Neuronal stem cell (in vitro differentiated cells): ENCODE measurements at regions not wholly inside any gene's neighbourhood (a gene's known extent, or its start where the extent isn't known, plus 50 kb on each side); places are given as distances from the start of the nearest gene placed in this dataset.

Experiments
- DNase-seq: peaks from one replicate; pipeline ENCODE4 v3.0.0-alpha.2; 2013; ENCODE audit warnings: low spot score
- H2AFZ ChIP-seq: one replicate; pipeline ENCODE4 v1.6.1; 2013; ENCODE audit warnings: mild to moderate bottlenecking, low read length, inconsistent platforms
- H2AK5ac ChIP-seq: 2 replicates; pipeline ENCODE4 v1.6.1; 2013; ENCODE audit warnings: low read depth, mild to moderate bottlenecking, inconsistent platforms, low read length, moderate library complexity, mixed read lengths
- H2BK120ac ChIP-seq: 2 replicates; pipeline ENCODE4 v1.6.1; 2013; ENCODE audit warnings: low read depth, mild to moderate bottlenecking, inconsistent platforms, low read length, moderate library complexity, mixed read lengths
- H2BK12ac ChIP-seq: one replicate; pipeline ENCODE4 v1.6.1; 2013; ENCODE audit warnings: low read length, inconsistent platforms
- H2BK15ac ChIP-seq: 2 replicates; pipeline ENCODE4 v1.6.1; 2013; ENCODE audit warnings: mild to moderate bottlenecking, low read length, inconsistent platforms, mixed read lengths
- H2BK5ac ChIP-seq: one replicate; pipeline ENCODE4 v1.6.1; 2013; ENCODE audit warnings: inconsistent platforms, mild to moderate bottlenecking, low read length, moderate library complexity
- H3K14ac ChIP-seq: one replicate; pipeline ENCODE4 v1.6.1; 2013; ENCODE audit warnings: low read length, inconsistent platforms
- H3K18ac ChIP-seq: 2 replicates; pipeline ENCODE4 v1.6.1; 2013; ENCODE audit warnings: low read length, inconsistent platforms
- H3K23ac ChIP-seq: 2 replicates; pipeline ENCODE4 v1.6.1; 2013; ENCODE audit warnings: low read depth, mild to moderate bottlenecking, mixed read lengths, low read length, inconsistent platforms; ENCODE audit not compliant: poor library complexity
- H3K27ac ChIP-seq: replicated peaks from 3 replicates; pipeline ENCODE4 v1.5.1; 2013; ENCODE audit warnings: low read length, inconsistent platforms
- H3K27me3 ChIP-seq, 3 experiments: 2 replicates each; pipeline ENCODE4 v1.6.1; 2013; ENCODE audit warnings: low read length in 3 of 3, mild to moderate bottlenecking in 2 of 3, inconsistent platforms in 1 of 3, low read depth in 1 of 3, mixed read lengths in 1 of 3, moderate library complexity in 1 of 3; ENCODE audit not compliant: control insufficient read depth in 3 of 3, insufficient read depth in 3 of 3
- H3K36me3 ChIP-seq, 2 donors: replicated peaks in 1 of 2; 2 replicates each; pipeline ENCODE4 v1.6.1; 2013; ENCODE audit warnings: low read length in 2 of 2; ENCODE audit not compliant: control insufficient read depth in 2 of 2, insufficient read depth in 2 of 2
- H3K4ac ChIP-seq: 2 replicates; pipeline ENCODE4 v1.6.1; 2013; ENCODE audit warnings: inconsistent platforms, mild to moderate bottlenecking, low read length, moderate library complexity
- H3K4me1 ChIP-seq, 2 donors: 1 replicate in 1 of 2; 2 replicates in 1 of 2; pipeline ENCODE4 v1.6.1; 2013; ENCODE audit warnings: low read length in 2 of 2, low read depth in 1 of 2; ENCODE audit not compliant: control insufficient read depth in 2 of 2, insufficient read depth in 1 of 2
- H3K4me2 ChIP-seq: one replicate; pipeline ENCODE4 v1.6.1; 2013; ENCODE audit warnings: mild to moderate bottlenecking, low read length, inconsistent platforms; ENCODE audit not compliant: insufficient read depth, poor library complexity, severe bottlenecking
- H3K4me3 ChIP-seq, 2 donors: 2 replicates each; pipeline ENCODE4 v1.5.1; 2013; ENCODE audit warnings: low read length in 2 of 2, mild to moderate bottlenecking in 2 of 2, inconsistent platforms in 1 of 2, moderate library complexity in 1 of 2
- H3K79me1 ChIP-seq: one replicate; pipeline ENCODE4 v1.6.1; 2013; ENCODE audit warnings: low read depth, mild to moderate bottlenecking, inconsistent platforms, low read length, moderate library complexity
- H3K9ac ChIP-seq: one replicate; pipeline ENCODE4 v1.6.1; 2013; ENCODE audit warnings: mild to moderate bottlenecking, low read depth, low read length, inconsistent platforms; ENCODE audit not compliant: poor library complexity
- H3K9me3 ChIP-seq, 2 donors: replicated peaks in 1 of 2; 2 replicates each; pipeline versions ENCODE3 to v1.6.1; 2013; ENCODE audit warnings: low read length in 2 of 2, mild to moderate bottlenecking in 2 of 2, inconsistent platforms in 1 of 2, low read depth in 1 of 2, mixed read lengths in 1 of 2, moderate library complexity in 1 of 2; ENCODE audit not compliant: control insufficient read depth in 2 of 2, insufficient read depth in 1 of 2
- H4K8ac ChIP-seq: one replicate; pipeline ENCODE4 v1.6.1; 2013; ENCODE audit warnings: low read depth, mild to moderate bottlenecking, inconsistent platforms, low read length, moderate library complexity
- H4K91ac ChIP-seq: one replicate; pipeline ENCODE4 v1.6.1; 2013; ENCODE audit warnings: low read length, low read depth, mild to moderate bottlenecking, inconsistent platforms; ENCODE audit not compliant: poor library complexity
- WGBS, 2 donors: extraction: QIAGEN DNeasy Blood & Tissue Kit; methylation state at CpG; one replicate each; pipeline ENCODE4 v1.1.7; 2013; ENCODE audit warnings: missing lambda C conversion rate in 2 of 2, mixed read lengths in 1 of 2; ENCODE audit not compliant: insufficient read length in 2 of 2, insufficient replicate concordance in 1 of 2; ENCODE audit errors: extremely low coverage in 2 of 2; 5-methylcytosine and 5-hydroxymethylcytosine counted together

DNA sequence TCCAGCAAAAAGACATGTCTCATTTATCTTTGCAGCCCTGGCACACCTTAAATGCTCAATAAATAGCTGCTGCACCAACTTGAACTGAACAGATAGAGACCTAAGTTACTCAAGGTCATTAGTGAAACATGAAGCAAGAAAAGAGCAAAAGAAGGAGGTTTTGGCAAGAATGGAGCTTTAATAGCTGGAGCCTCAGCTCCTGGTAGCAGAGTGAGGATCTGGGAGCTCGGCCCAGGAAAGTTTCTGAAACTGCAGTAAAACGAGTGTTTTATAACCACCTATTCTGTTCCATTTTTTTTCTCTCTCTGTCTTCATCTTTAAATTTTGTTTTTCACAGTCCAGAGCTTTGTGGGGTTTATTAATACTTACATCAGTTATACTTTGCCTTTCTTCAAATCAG lies 207.5 kb downstream of the SETD4 start:
- Histone ChIP-seq H4K8ac (no peak overlapping the region), H3K79me1 (no peaks in the 10 kb centered on the region), H3K4me2 (no peak overlapping the region), H2AK5ac (no peak overlapping the region), H3K4ac (no peak overlapping the region), H3K4me3 (no peak overlapping the region), H2BK5ac (no peak overlapping the region), H3K27me3 (no peaks in the 10 kb centered on the region), H3K27ac (no peak overlapping the region), H3K9me3 (no peaks in the 10 kb centered on the region), H2BK15ac (no peak overlapping the region), H3K4me1 (no peaks in the 10 kb centered on the region), H3K9ac (no peak overlapping the region), H3K23ac (no peak overlapping the region), H3K36me3 (no peaks in the 10 kb centered on the region), H4K91ac (no peak overlapping the region), H3K14ac (no peak overlapping the region), H2BK12ac (no peak overlapping the region), H2BK120ac (no peak overlapping the region), H2AFZ (no peak overlapping the region), H3K18ac (no peak overlapping the region)
- WGBS, 2 donors, result no CpG with 5 or more reads among the region's 2 CpGs
- DNase-seq, result no peak

DNA sequence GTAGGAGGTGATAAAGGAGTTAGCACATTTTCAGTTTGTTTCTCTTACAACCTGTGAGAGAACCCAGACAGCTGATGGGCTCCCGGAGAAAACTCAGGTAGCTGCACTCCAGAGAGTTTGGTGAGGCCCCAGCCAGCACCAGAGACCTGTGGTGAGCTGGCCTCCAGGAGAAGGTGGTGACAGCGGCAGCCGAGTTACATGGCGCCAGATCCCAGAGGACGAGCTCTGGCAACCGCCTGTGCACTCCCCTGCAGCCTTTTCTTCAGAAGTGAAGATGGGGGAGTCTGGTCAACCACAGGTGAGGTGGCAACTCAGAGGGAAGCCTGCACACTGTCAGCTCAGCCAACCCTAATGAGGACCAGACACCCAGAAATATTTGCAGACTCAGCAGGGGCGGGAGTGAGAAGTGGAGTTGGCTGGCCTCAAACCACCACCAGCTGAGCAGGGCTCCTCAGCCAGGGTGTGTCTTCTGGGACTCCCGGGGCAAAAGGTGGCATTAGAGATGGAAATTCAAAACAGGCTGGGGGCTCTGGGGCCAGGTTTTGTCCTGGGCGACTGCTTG lies 209.7 kb downstream of the SETD4 start:
- no peak overlapping the region for H3K23ac ChIP-seq
- no peak overlapping the region for H2BK5ac ChIP-seq
- no peak overlapping the region for H2BK120ac ChIP-seq
- H3K9ac ChIP-seq, result no peak overlapping the region
- no peak overlapping the region for H4K91ac ChIP-seq
- H3K18ac ChIP-seq, result peak overlapping the region; percentile 37
- H2BK12ac ChIP-seq, result no peak overlapping the region
- H3K79me1 ChIP-seq, result no peaks in the 10 kb centered on the region
- no peak for DNase-seq
- no peaks in the 10 kb centered on the region for H3K4me1 ChIP-seq
- H3K4me3 ChIP-seq, result no peak overlapping the region
- H2AK5ac ChIP-seq, result peak overlapping the region; percentile 17
- H3K14ac ChIP-seq, result peak overlapping the region; percentile 31
- H3K27ac ChIP-seq, result no peak overlapping the region
- H3K36me3 ChIP-seq, result no peaks in the 10 kb centered on the region
- no peaks in the 10 kb centered on the region for H3K27me3 ChIP-seq
- no peak overlapping the region for H3K4ac ChIP-seq
- H3K4me2 ChIP-seq, result no peak overlapping the region
- H2AFZ ChIP-seq, result no peak overlapping the region
- H2BK15ac ChIP-seq, result peak overlapping the region; percentile 94
- no peak overlapping the region for H4K8ac ChIP-seq
- no peaks in the 10 kb centered on the region for H3K9me3 ChIP-seq
- WGBS, 2 donors, result no CpG with 5 or more reads among the region's 9 CpGs

DNA sequence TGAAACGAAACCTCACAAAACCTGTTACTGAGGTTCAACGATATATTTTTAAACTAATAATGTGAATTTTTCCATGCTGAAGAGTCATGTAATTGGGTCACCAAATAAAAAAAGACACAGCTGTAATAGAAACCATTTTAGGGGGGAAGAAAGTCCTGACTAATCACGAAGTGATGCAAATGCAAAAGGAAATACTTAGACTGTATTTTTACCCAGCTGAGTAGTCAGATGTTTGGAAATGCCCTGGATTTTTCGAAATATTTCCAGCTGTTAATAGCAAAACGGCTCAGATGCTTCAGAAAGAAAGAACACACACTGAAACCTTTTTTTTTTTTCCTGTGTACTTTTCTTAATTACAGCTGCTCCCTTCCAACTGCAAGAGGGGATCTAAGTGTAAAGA lies 210.3 kb downstream of the SETD4 start:
- Histone ChIP-seq H3K27me3 (no peaks in the 10 kb centered on the region), H3K36me3 (no peaks in the 10 kb centered on the region), H3K14ac (no peak overlapping the region), H3K4me2 (no peak overlapping the region), H2BK15ac (no peak overlapping the region), H2BK5ac (no peak overlapping the region), H2AFZ (no peak overlapping the region), H3K4me3 (no peak overlapping the region), H4K91ac (no peak overlapping the region), H2BK12ac (no peak overlapping the region), H2AK5ac (no peak overlapping the region), H3K27ac (no peak overlapping the region), H2BK120ac (no peak overlapping the region), H3K9me3 (no peaks in the 10 kb centered on the region), H4K8ac (no peak overlapping the region), H3K4me1 (no peaks in the 10 kb centered on the region), H3K9ac (no peak overlapping the region), H3K23ac (no peak overlapping the region), H3K4ac (no peak overlapping the region), H3K18ac (no peak overlapping the region), H3K79me1 (no peaks in the 10 kb centered on the region)
- no peak for DNase-seq
- WGBS, 2 donors, result no CpG with 5 or more reads among the region's 5 CpGs

DNA sequence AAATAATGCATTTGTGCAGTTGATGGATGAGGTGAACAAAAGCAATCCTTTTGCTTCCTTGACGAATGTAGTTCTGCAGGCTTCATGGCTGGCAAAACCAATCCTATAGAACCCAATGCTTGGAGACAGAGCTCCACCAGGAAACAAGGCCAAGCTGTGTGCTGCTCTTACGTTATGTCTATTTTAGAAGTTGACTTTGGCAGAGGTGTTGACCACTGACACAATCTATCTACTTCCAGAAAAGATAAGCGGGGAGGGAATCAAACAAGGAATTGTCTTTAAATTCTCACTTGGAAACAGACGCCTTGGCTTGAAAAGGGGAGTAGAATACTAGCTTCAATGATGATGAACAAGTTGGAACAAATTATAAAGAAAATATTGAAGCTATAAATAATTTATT lies 211.2 kb downstream of the SETD4 start:
- Histone ChIP-seq H3K4ac (no peak overlapping the region), H3K9me3 (no peaks in the 10 kb centered on the region), H4K91ac (no peak overlapping the region), H3K18ac (no peak overlapping the region), H3K4me1 (no peaks in the 10 kb centered on the region), H2BK120ac (no peak overlapping the region), H2AK5ac (no peak overlapping the region), H3K4me2 (no peak overlapping the region), H3K36me3 (no peaks in the 10 kb centered on the region), H3K23ac (no peak overlapping the region), H2BK5ac (no peak overlapping the region), H3K4me3 (no peak overlapping the region), H2AFZ (no peak overlapping the region), H3K79me1 (no peaks in the 10 kb centered on the region), H2BK15ac (no peak overlapping the region), H3K27me3 (no peaks in the 10 kb centered on the region), H3K14ac (no peak overlapping the region), H2BK12ac (no peak overlapping the region), H4K8ac (no peak overlapping the region), H3K9ac (no peak overlapping the region), H3K27ac (no peak overlapping the region)
- no CpG with 5 or more reads among the region's 4 CpGs for WGBS, 2 donors
- no peak for DNase-seq
